GM12892 (cell line): ENCODE measurements at regions not wholly inside any gene's neighbourhood (a gene's known extent, or its start where the extent isn't known, plus 50 kb on each side); places are given as distances from the start of the nearest gene placed in this dataset.

ENCODE experiments used
- DNase-seq: peaks from one replicate; pipeline ENCODE4 v3.0.0; 2011; ENCODE audit not compliant: insufficient read length
- FAIRE-seq: peaks from 2 replicates; lab custom pipeline; 2011; peaks lifted over from hg19 to GRCh38; lab: Jason Lieb, UNC
- POLR2A ChIP-seq: IDR thresholded peaks from 2 replicates; pipeline ENCODE4 v1.6.1; 2011; ENCODE audit warnings: low read depth, low read length, control low read depth
- POLR2AphosphoS5 ChIP-seq: IDR thresholded peaks from 2 replicates; pipeline ENCODE4 v1.6.1; 2011; ENCODE audit warnings: low read depth, low read length, control low read depth
- TAF1 ChIP-seq: IDR thresholded peaks from 2 replicates; pipeline ENCODE4 v1.6.1; 2011; ENCODE audit warnings: low read depth, mild to moderate bottlenecking, control low read depth, low read length, borderline replicate concordance

- FAIRE-seq: no peak
- TF ChIP-seq TAF1 (no peak), POLR2A (no peak), POLR2AphosphoS5 (no peak)
- no peak for DNase-seq
Observed at GRCh38 chr4:137076908-137077307, 455.4 kb downstream of the PCDH18 start.

GRCh38 chr4:137075586-137075985, 456.7 kb downstream of the PCDH18 start:
- DNase-seq: no peak
- no peak for FAIRE-seq
- TF ChIP-seq POLR2A (no peak), TAF1 (no peak)

- TF ChIP-seq TAF1 (no peak), POLR2A (no peak), POLR2AphosphoS5 (no peak)
- DNase-seq: no peak
- no peak for FAIRE-seq
Observed at GRCh38 chr4:137070614-137071013, 461.7 kb downstream of the PCDH18 start.

- DNase-seq: no peak
- no peak for FAIRE-seq
- TF ChIP-seq POLR2AphosphoS5 (no peak), TAF1 (no peak), POLR2A (no peak)
Observed at GRCh38 chr4:137069473-137069872, 462.8 kb downstream of the PCDH18 start.

- DNase-seq (no peak), FAIRE-seq (no peak)
Observed at GRCh38 chr4:137067735-137068134, 464.6 kb downstream of the PCDH18 start.

GRCh38 chr4:137065311-137065710, 467.0 kb downstream of the PCDH18 start:
- TF ChIP-seq POLR2A (no peak), POLR2AphosphoS5 (no peak), TAF1 (no peak)
- no peak for FAIRE-seq
- DNase-seq: no peak

More at GRCh38 chr4:137067735-137068134, 464.6 kb downstream of the PCDH18 start:
- TF ChIP-seq POLR2A (no peak), TAF1 (no peak), POLR2AphosphoS5 (no peak)

GRCh38 chr4:137063961-137064360, 468.3 kb downstream of the PCDH18 start:
- no peak for TF ChIP-seq POLR2A
- TF ChIP-seq TAF1: no peak
- no peak for TF ChIP-seq POLR2AphosphoS5
- no peak for DNase-seq
- no peak for FAIRE-seq

- no peak for FAIRE-seq
- TF ChIP-seq POLR2AphosphoS5: no peak
- TF ChIP-seq POLR2A: no peak
- TF ChIP-seq TAF1: no peak
- DNase-seq: no peak
Observed at GRCh38 chr4:137043184-137043583, 489.1 kb downstream of the PCDH18 start.

- FAIRE-seq: no peak
- TF ChIP-seq POLR2AphosphoS5: no peak
- TF ChIP-seq POLR2A: no peak
- no peak for TF ChIP-seq TAF1
- DNase-seq: no peak
Observed at GRCh38 chr4:137039370-137039769, 492.9 kb downstream of the PCDH18 start.

GRCh38 chr4:137032222-137032621, 500.1 kb downstream of the PCDH18 start:
- FAIRE-seq: no peak
- DNase-seq: no peak
- TF ChIP-seq TAF1 (no peak), POLR2A (no peak), POLR2AphosphoS5 (no peak)

GRCh38 chr4:137029026-137029425, 503.3 kb downstream of the PCDH18 start:
- TF ChIP-seq POLR2AphosphoS5 (no peak), POLR2A (no peak), TAF1 (no peak)
- peak; percentile 42 for FAIRE-seq
- no peak for DNase-seq

GRCh38 chr4:137025484-137026059, 506.7 kb downstream of the PCDH18 start:
- no peak for DNase-seq
- no peak for FAIRE-seq
- TF ChIP-seq POLR2AphosphoS5 (no peak), TAF1 (no peak), POLR2A (no peak)
